Nephron progenitor cell (in vitro differentiated cells): ENCODE measurements at regions not wholly inside any gene's neighbourhood (a gene's known extent, or its start where the extent isn't known, plus 50 kb on each side); places are given as distances from the start of the nearest gene placed in this dataset.
"Not testable (repeated sequence)": the region's sequence is repeated elsewhere in the genome, so short reads cannot be mapped to it uniquely, and the experiment has no call there.

Experiments used
- DNase-seq: peaks from one replicate; pipeline ENCODE4 v3.0.0; 2021
- H3K27ac Mint-ChIP-seq: 2 replicates; pipeline ENCODE4 v1.8.0; 2021; ENCODE audit warnings: mild to moderate bottlenecking, moderate library complexity, mixed read lengths
- H3K27me3 Mint-ChIP-seq: 2 replicates; pipeline ENCODE4 v1.8.0; 2021; ENCODE audit warnings: mild to moderate bottlenecking, low read depth, mixed read lengths; ENCODE audit not compliant: poor library complexity
- H3K36me3 Mint-ChIP-seq: 2 replicates; pipeline ENCODE4 v1.8.0; 2021; ENCODE audit warnings: low read depth, mixed read lengths
- H3K4me1 Mint-ChIP-seq: 2 replicates; pipeline ENCODE4 v1.8.0; 2021; ENCODE audit warnings: mixed read lengths
- H3K4me3 Mint-ChIP-seq: 2 replicates; pipeline ENCODE4 v1.8.0; 2021; ENCODE audit warnings: mild to moderate bottlenecking, moderate library complexity, mixed read lengths
- H3K9me3 Mint-ChIP-seq: 2 replicates; pipeline ENCODE4 v1.8.0; 2021; ENCODE audit warnings: mild to moderate bottlenecking, moderate library complexity, mixed read lengths
- CTCF ChIP-seq: fragments of 200-600 bp; sonication (generic); IDR thresholded peaks from 2 replicates; pipeline ENCODE4 v1.5.0; 2021; ENCODE audit warnings: antibody characterized with exemption

GRCh38 chr15:77862651-77863104 is 214.8 kb downstream of the TBC1D2B start:
- no peaks in the 10 kb centered on the region for H3K9me3 Mint-ChIP-seq
- peaks cover 12% of the 10 kb centered on the region for H3K27me3 Mint-ChIP-seq
- no peaks in the 10 kb centered on the region for H3K36me3 Mint-ChIP-seq
- no peak for TF ChIP-seq CTCF
- no peak for DNase-seq
- H3K27ac Mint-ChIP-seq: no peak overlapping the region
- H3K4me3 Mint-ChIP-seq: no peak overlapping the region
- H3K4me1 Mint-ChIP-seq: peaks cover 94% of the 10 kb centered on the region

- H3K9me3 Mint-ChIP-seq, H3K36me3 Mint-ChIP-seq, DNase-seq, H3K27ac Mint-ChIP-seq, H3K4me3 Mint-ChIP-seq: not testable (repeated sequence)
- H3K27me3 Mint-ChIP-seq: peaks cover 11% of the 10 kb centered on the region
- H3K4me1 Mint-ChIP-seq: peaks cover 94% of the 10 kb centered on the region
These were observed 215.4 kb downstream of the TBC1D2B start for GRCh38 chr15:77861997-77862635.

- Mint-ChIP-seq H3K9me3 (no peaks in the 10 kb centered on the region), H3K27me3 (peaks cover 16% of the 10 kb centered on the region), H3K4me1 (peaks cover 85% of the 10 kb centered on the region), H3K36me3 (no peaks in the 10 kb centered on the region), H3K27ac (peak overlapping the region; percentile 66), H3K4me3 (no peak overlapping the region)
- DNase-seq: no peak
- no peak for TF ChIP-seq CTCF
These were observed 217.3 kb downstream of the TBC1D2B start for GRCh38 chr15:77860071-77860691.

- no peak overlapping the region for H3K4me3 Mint-ChIP-seq
- TF ChIP-seq CTCF: no peak
- H3K9me3 Mint-ChIP-seq: no peaks in the 10 kb centered on the region
- DNase-seq: no peak
- peaks cover 16% of the 10 kb centered on the region for H3K27me3 Mint-ChIP-seq
- peak overlapping the region; percentile 66 for H3K27ac Mint-ChIP-seq
- H3K36me3 Mint-ChIP-seq: no peaks in the 10 kb centered on the region
- peaks cover 79% of the 10 kb centered on the region for H3K4me1 Mint-ChIP-seq
These were observed 217.9 kb downstream of the TBC1D2B start for GRCh38 chr15:77859491-77860060.

GRCh38 chr15:77858792-77859490 is 218.6 kb downstream of the TBC1D2B start:
- H3K27ac Mint-ChIP-seq: peak overlapping the region; percentile 61
- DNase-seq: no peak
- H3K9me3 Mint-ChIP-seq: no peaks in the 10 kb centered on the region
- no peak overlapping the region for H3K4me3 Mint-ChIP-seq
- H3K36me3 Mint-ChIP-seq: no peaks in the 10 kb centered on the region
- H3K4me1 Mint-ChIP-seq: peaks cover 73% of the 10 kb centered on the region
- H3K27me3 Mint-ChIP-seq: peaks cover 16% of the 10 kb centered on the region
- no peak for TF ChIP-seq CTCF

GRCh38 chr15:77857419-77857818 is 220.1 kb downstream of the TBC1D2B start:
- Mint-ChIP-seq H3K4me3 (no peak overlapping the region), H3K36me3 (no peaks in the 10 kb centered on the region), H3K4me1 (peaks cover 69% of the 10 kb centered on the region), H3K27me3 (peaks cover 19% of the 10 kb centered on the region), H3K9me3 (no peaks in the 10 kb centered on the region), H3K27ac (peak overlapping the region; percentile 44)
- no peak for TF ChIP-seq CTCF
- no peak for DNase-seq
